ENCODE measurements at regions not wholly inside any gene's neighbourhood (a gene's known extent, or its start where the extent isn't known, plus 50 kb on each side); places are given as distances from the start of the nearest gene placed in this dataset.
"Not testable (repeated sequence)": the region's sequence is repeated elsewhere in the genome, so short reads cannot be mapped to it uniquely, and the experiment has no call there.

GRCh38 chrX:43238461-43238945 is 417.6 kb upstream of the MAOA start:
- DNase-seq, result no peak

- no peak for DNase-seq
Observed at GRCh38 chrX:43239356-43239755, 416.7 kb upstream of the MAOA start.

GRCh38 chrX:43255596-43255995 is 400.5 kb upstream of the MAOA start:
- no peak for DNase-seq

GRCh38 chrX:43266487-43266886 is 389.6 kb upstream of the MAOA start:
- no peak for DNase-seq

GRCh38 chrX:43267652-43268051 is 388.4 kb upstream of the MAOA start:
- DNase-seq, result no peak

- peak; percentile 1 for DNase-seq
Observed at GRCh38 chrX:43269201-43269600, 386.9 kb upstream of the MAOA start.

- DNase-seq, result no peak
Observed at GRCh38 chrX:43277879-43278278, 378.2 kb upstream of the MAOA start.

- DNase-seq, result no peak
Observed at GRCh38 chrX:43278440-43278839, 377.7 kb upstream of the MAOA start.

GRCh38 chrX:43279341-43279808 is 376.7 kb upstream of the MAOA start:
- no peak for DNase-seq

- DNase-seq, result no peak
Observed at GRCh38 chrX:43283187-43283586, 372.9 kb upstream of the MAOA start.

- not testable (repeated sequence) for DNase-seq
Observed at GRCh38 chrX:43311625-43312024, 344.5 kb upstream of the MAOA start.

- DNase-seq, result no peak
Observed at GRCh38 chrX:43313035-43313434, 343.1 kb upstream of the MAOA start.

- DNase-seq, result no peak
Observed at GRCh38 chrX:43314525-43314924, 341.6 kb upstream of the MAOA start.

GRCh38 chrX:43315622-43316021 is 340.5 kb upstream of the MAOA start:
- DNase-seq, result no peak

- DNase-seq, result no peak
Observed at GRCh38 chrX:43316146-43316545, 340.0 kb upstream of the MAOA start.

GRCh38 chrX:43317378-43317777 is 338.7 kb upstream of the MAOA start:
- DNase-seq, result no peak

GRCh38 chrX:43328358-43328946 is 327.6 kb upstream of the MAOA start:
- DNase-seq, result no peak

- no peak for DNase-seq
Observed at GRCh38 chrX:43333543-43333942, 322.6 kb upstream of the MAOA start.

- no peak for DNase-seq
Observed at GRCh38 chrX:43345166-43345565, 310.9 kb upstream of the MAOA start.

GRCh38 chrX:43349363-43349762 is 306.7 kb upstream of the MAOA start:
- DNase-seq, result peak; percentile 5

GRCh38 chrX:43350935-43351334 is 305.2 kb upstream of the MAOA start:
- DNase-seq, result no peak

- DNase-seq, result peak; percentile 7
Observed at GRCh38 chrX:43357741-43358140, 298.4 kb upstream of the MAOA start.

- DNase-seq, result no peak
Observed at GRCh38 chrX:43373032-43373431, 283.1 kb upstream of the MAOA start.

- DNase-seq, result no peak
Observed at GRCh38 chrX:43375136-43375535, 281.0 kb upstream of the MAOA start.

- no peak for DNase-seq
Observed at GRCh38 chrX:43380704-43381103, 275.4 kb upstream of the MAOA start.

Data from fibroblast of upper back skin (primary cell).